BE2C (cell line): ENCODE measurements at regions not wholly inside any gene's neighbourhood (a gene's known extent, or its start where the extent isn't known, plus 50 kb on each side); places are given as distances from the start of the nearest gene placed in this dataset.
"Not testable (repeated sequence)": the region's sequence is repeated elsewhere in the genome, so short reads cannot be mapped to it uniquely, and the experiment has no call there.

Source experiments
- DNase-seq: peaks from one replicate; pipeline ENCODE4 v3.0.0-alpha.2; 2020
- H3K27me3 ChIP-seq: fragments of 250-450 bp; sonication (Bioruptor Pico); 2 replicates; pipeline ENCODE4 v1.5.1; 2020; ENCODE audit warnings: mild to moderate bottlenecking
- H3K36me3 ChIP-seq: fragments of 250-450 bp; sonication (Bioruptor Pico); 2 replicates; pipeline ENCODE4 v1.5.1; 2020; ENCODE audit warnings: mild to moderate bottlenecking
- H3K4me1 ChIP-seq: fragments of 250-450 bp; sonication (Bioruptor Pico); 2 replicates; pipeline ENCODE4 v1.5.1; 2020
- H3K4me3 ChIP-seq: 2 replicates; pipeline ENCODE4 v1.5.1; 2011; ENCODE audit warnings: low read depth, low read length
- H3K9me3 ChIP-seq: fragments of 250-450 bp; sonication (Bioruptor Pico); 2 replicates; pipeline ENCODE4 v1.5.1; 2020

DNA sequence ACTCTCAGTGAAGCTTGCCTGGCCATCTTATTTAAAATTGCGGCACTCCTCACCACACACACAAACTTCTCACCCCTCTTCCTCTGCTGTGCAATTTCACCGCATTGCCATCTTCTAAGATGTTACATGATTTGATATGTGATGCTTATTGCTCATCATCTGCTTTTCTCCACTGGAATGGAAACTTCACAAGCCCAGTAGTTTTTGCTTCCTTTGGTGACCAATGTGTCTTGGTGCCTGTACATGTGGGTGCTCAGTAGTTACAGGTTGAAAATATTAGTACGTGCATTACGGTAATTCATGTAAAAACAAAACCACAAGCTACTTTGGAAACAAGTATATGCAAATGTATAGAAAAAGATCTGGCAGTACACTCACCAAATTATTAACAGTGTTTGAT lies 99.2 kb downstream of the SPDYE17 start:
- not testable (repeated sequence) for H3K27me3 ChIP-seq, H3K36me3 ChIP-seq, H3K4me3 ChIP-seq, DNase-seq, H3K9me3 ChIP-seq, H3K4me1 ChIP-seq

DNA sequence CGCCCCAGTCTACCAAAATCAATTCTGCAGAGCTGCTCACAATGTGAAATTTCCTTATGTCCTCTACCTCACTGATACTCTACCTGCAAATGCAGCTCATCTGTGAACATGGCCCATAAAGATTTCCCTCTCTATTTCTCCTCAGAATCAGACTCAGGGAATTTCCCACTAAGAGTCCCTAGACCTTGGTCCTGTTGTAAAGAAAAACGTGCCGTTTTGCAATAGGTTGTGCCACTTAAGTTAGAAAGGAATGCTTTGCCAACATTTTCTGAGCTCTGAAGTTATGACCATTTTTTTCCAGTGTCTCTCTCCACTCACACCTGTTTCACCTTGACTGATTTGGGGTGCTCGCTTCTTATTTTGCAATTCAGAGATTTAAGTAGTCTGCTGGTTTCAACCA lies 100.7 kb downstream of the SPDYE17 start:
- DNase-seq, H3K36me3 ChIP-seq, H3K4me3 ChIP-seq, H3K27me3 ChIP-seq, H3K4me1 ChIP-seq, H3K9me3 ChIP-seq: not testable (repeated sequence)

DNA sequence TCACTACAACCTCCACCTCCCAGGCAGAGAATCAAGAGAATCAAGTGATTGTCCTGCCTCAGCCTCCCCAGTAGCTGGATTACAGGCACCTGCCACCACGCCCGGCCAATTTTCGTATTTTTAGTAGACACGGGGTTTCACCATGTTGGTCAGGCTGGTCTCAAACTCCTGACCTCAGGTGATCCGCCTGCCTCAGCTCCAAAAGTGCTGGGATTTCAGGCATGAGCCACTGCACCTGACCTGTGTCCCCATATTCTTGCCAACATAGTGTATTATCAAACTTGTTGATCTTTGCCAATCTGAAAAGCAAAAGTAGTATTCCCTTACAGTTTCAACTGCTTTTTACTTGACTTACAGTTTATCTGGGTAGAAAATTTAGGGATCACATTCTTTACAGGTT lies 101.7 kb downstream of the SPDYE17 start:
- not testable (repeated sequence) for H3K27me3 ChIP-seq, H3K4me1 ChIP-seq, H3K9me3 ChIP-seq, DNase-seq, H3K4me3 ChIP-seq, H3K36me3 ChIP-seq

DNA sequence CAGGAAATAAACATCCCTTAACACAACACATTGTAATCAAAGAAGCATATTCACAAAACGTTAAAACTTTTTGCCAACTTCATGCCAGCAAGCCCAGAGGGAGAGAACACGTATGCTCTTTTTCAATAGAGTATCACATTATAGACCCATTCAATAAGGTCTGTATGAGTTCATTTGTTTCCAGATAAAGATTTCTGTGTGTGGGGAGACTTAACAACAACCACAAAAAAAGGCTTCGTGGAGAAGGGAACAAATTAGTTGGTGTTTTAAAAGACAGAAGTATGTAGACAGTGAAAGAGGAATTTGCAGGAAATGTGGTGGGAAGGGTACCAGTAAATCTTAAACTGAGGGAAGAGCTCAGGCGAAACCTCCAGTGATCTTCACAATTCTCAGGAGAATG lies 103.4 kb downstream of the SPDYE17 start:
- not testable (repeated sequence) for H3K9me3 ChIP-seq, H3K4me3 ChIP-seq, H3K4me1 ChIP-seq, DNase-seq, H3K27me3 ChIP-seq, H3K36me3 ChIP-seq

DNA sequence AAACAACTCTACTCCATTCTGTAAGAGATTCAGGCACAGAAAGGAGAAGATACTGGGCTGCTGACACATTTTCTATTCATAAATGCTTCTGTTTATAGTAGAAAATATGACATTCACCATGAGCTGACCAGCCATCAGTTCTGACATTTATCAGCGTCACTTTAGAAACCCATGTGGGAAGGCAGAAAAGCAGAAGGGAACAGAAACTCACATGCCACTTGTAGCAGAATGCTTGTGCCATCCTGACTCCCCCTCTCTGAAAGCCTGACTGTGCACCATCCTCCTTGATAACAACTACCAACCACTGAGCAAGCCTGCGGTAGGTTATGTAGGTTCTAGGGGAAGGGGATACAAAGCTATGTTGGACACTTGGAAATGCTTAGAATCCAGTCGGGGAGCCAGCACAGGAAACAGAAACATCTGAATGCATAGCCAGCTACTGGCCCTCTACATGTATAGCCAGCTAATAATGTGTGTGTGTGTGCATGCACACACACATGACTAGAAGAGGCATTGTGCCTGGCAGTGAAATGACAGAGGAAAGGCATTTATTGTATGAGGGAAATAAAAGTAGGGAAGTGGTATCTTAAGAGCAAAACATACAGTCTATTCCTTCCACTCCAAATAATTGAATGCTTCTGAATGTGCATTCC lies 104.3 kb downstream of the SPDYE17 start:
- not testable (repeated sequence) for DNase-seq, H3K4me1 ChIP-seq, H3K27me3 ChIP-seq, H3K36me3 ChIP-seq, H3K9me3 ChIP-seq, H3K4me3 ChIP-seq

DNA sequence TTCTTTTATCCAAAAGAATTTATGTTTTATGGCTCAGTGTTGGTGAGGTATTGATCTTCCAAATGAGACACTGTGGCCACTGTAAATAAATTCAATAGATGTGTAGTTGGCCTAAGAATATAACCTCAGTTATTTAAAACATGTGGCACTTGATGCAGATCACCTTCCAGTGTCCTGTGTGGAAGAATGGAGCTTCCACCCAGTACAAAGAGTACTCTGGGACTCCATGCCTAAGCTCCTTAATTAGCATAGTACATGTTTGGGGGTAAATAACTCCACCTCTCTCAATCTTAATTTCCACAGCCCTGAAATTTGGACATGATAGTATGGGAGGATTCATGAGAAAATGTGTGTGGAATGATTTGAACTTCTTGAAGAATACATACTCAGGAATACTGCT lies 105.7 kb downstream of the SPDYE17 start:
- H3K4me3 ChIP-seq, H3K4me1 ChIP-seq, H3K36me3 ChIP-seq, DNase-seq, H3K27me3 ChIP-seq, H3K9me3 ChIP-seq: not testable (repeated sequence)

DNA sequence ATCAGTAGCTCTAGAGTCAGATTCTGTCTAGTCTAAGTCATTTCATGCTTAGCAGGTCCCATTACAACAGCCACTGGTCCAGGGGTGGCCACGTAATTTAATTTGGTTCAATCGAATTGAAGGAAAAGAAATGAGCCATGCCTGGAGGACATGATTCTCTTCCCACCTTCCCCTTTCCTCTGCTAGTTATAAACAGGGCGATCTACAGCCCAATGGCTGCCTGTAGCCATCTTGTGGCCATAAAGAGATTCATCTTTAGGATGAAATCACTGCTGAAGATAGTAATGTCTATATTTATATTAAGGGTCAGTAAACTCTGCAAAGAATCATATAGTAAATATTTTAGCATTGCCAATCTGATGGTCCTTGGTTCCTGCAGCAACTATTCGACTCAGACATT lies 107.4 kb downstream of the SPDYE17 start:
- H3K9me3 ChIP-seq, H3K27me3 ChIP-seq, DNase-seq, H3K4me3 ChIP-seq, H3K4me1 ChIP-seq, H3K36me3 ChIP-seq: not testable (repeated sequence)

DNA sequence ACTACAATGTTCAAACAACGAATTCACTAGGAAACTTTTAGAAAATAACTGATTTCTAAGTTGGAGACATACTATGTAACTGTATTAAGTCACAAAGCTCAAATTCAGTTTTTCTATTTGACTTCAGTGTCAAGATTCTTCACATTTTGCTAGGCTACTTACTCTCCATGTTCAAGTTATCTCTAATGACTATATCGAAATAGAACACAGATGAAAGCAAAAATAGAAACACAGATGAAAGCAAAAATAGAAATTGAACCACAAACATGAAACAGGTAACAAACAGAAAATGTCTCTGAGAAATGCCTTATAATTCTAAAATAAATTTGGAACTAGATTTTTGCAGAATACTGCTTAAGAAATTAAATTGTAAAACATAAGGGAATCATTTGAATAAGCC lies 113.5 kb downstream of the SPDYE17 start:
- not testable (repeated sequence) for H3K4me1 ChIP-seq, H3K9me3 ChIP-seq, H3K4me3 ChIP-seq, H3K36me3 ChIP-seq, H3K27me3 ChIP-seq, DNase-seq

DNA sequence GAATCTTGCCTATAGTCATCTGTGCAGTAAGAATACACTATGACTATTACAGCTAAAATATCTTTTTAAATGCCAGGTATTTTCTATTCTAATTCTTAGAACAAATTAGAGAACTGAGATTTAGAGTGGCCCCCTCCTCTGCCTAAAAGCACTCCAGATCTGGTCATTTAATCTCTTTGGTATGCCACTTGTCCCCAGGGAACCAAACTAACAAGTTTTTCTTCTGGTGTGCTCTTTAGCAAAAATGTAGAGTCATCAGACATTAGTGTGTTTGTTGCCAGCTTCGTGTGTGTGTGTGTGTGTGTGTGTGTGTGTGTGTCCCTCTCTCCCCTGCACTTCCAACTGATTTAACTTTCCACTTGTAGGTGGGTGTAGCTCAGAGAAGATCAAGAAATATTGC lies 117.8 kb downstream of the SPDYE17 start:
- DNase-seq, H3K4me3 ChIP-seq, H3K9me3 ChIP-seq, H3K27me3 ChIP-seq, H3K36me3 ChIP-seq, H3K4me1 ChIP-seq: not testable (repeated sequence)

DNA sequence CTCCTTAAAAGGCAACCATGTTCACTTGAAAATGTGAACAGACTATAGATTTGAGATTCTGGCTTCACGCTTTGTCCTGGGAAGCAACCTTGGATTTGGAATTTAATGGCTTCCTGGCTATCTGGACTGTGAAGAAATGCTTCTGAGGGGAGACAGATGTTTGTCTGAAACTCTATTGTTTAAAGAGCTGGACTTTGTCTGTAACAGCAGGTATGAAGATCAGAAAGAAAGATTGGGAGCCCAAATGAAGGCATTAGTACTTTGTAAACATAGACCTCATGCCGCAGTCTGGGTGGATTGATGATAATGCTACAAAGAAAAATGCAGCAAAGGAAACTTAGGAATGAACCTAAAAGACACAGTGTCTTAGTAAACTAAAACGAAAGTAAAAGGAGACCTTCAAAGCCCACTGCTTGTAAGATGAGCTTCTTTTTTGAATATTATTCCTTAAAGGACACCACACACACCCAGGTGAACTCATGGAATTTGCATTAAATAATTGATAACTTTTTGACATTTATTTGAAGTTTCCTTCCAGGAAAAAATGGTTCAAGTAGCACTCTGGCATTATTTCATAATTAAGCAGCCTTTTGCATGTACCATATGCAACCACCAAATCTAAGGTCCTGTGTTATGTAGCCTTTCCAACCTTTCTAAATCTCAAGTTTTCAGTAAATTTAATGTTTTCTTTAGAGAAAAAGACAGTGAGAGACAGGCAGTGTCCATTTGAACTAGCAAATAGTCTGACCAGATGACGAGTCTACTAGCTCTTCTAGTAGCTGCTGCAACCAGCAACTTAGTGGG lies 119.9 kb downstream of the SPDYE17 start:
- H3K9me3 ChIP-seq, H3K27me3 ChIP-seq, DNase-seq, H3K4me3 ChIP-seq, H3K4me1 ChIP-seq, H3K36me3 ChIP-seq: not testable (repeated sequence)

DNA sequence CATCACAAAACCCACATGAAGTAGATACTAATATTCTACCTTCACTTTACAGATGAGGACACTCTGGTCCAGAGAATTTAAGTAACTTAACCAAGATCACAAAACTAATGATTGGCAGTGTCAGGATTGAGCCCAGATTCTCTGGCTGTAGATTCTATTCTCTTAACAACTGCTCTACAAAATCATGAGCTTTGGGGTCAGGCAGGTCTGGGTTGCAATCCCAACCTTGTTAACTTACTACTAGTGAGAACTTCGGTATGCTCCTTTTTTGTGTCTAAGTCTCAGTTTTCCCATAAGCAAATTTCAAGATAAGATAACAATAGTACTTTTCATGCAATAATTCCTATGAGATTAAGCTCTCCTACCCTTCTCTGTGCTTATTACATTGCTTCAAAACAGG lies 127.5 kb downstream of the SPDYE17 start:
- H3K27me3 ChIP-seq, DNase-seq, H3K4me1 ChIP-seq: not testable (repeated sequence)

DNA sequence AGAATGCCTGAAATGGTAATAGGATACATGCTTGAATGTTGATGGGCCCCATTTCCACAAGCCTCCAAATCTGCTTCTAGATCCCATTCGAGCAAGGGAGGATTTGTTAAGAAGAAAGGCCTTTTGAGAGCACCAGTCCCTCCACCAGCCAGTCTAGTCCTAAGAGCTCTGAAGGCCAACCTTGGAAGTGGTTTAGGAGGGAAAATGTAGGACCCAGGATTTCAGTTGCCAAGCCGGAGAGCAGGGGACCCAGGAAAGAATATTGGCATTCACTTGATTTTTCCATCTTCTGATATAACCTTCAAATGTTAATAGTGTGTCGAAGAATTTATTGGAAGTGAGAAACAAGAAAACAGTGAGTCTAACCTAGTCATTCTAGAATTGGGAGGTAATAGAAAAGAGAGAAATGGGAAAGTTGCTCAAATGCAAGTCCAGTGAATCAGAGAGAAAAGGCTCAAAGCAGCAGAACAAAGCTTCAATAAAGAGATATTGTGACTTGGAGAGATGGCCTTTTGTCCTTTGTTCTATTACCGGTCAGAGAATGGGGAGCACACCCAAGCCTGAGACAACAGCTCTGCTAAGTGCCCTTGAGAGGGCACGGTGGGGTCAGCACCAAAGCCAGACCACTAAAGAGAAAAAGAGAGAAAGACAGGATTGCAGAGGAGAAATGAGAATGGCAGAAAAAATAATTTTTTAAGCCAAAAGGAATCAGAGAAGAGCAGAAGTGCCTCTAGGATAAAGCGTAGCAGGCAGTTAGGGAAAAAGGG lies 130.0 kb downstream of the SPDYE17 start:
- not testable (repeated sequence) for H3K36me3 ChIP-seq, H3K4me1 ChIP-seq, DNase-seq, H3K9me3 ChIP-seq, H3K4me3 ChIP-seq, H3K27me3 ChIP-seq

More for the DNA sequence above, 127.5 kb downstream of the SPDYE17 start:
- not testable (repeated sequence) for H3K4me3 ChIP-seq, H3K9me3 ChIP-seq, H3K36me3 ChIP-seq

DNA sequence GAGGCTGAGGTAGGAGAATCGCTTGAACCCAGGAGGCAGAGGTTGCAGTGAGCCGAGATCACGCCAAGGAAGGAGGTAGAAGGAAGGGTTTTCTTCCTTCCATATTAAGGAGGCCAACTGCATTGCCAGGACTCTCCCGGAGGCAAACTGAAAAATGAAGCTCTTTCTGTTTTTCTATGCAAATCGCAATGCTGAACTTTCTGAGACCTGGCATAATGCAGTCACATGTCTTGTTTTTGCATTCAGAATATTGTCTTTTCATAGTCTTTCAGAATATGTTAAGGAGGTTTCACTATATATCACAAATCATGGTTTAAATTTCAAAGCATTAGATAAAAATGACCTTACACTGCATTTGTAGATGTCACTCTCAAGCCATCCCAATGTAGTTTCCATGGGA lies 133.4 kb downstream of the SPDYE17 start:
- not testable (repeated sequence) for H3K27me3 ChIP-seq, H3K9me3 ChIP-seq, DNase-seq, H3K36me3 ChIP-seq, H3K4me3 ChIP-seq, H3K4me1 ChIP-seq

DNA sequence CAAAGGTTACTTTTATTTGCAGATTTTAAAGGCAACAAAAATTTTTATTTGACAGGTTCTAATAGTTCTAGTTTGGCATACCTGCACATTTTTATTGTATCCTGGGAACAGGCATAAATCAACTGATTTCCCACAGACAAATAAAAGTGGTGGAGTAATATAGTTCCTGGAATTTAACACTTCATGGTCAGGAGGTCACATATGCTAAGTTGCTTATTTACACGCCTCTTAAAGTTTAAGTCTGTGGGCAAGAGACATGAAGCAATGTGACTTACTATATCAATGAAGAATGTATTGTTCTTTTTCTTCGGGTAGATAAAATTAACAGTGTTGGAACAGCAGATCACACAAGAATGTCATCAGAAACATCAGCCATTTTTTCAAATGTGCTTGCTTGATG lies 135.2 kb downstream of the SPDYE17 start:
- H3K4me1 ChIP-seq, H3K4me3 ChIP-seq, H3K36me3 ChIP-seq, H3K9me3 ChIP-seq, H3K27me3 ChIP-seq, DNase-seq: not testable (repeated sequence)

DNA sequence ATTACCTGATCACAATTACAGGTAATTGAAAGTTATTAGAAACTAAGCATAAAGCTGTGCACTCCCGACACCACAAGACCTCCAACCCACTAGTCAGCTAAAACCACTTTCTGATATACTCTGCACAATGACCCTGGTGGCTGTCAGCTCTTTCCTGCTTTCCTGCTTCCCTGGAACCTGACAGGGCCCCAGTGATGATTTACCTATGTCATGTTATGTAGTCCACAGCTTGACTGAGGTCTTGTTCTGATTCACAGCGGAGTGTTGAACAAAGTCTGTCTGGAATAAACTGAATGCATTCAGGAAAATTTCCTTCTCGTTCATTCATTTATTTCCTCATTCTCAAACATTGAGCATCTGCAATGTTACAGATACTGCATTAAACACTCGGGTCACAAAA lies 136.5 kb downstream of the SPDYE17 start:
- H3K4me1 ChIP-seq, H3K36me3 ChIP-seq, DNase-seq, H3K9me3 ChIP-seq, H3K4me3 ChIP-seq, H3K27me3 ChIP-seq: not testable (repeated sequence)

DNA sequence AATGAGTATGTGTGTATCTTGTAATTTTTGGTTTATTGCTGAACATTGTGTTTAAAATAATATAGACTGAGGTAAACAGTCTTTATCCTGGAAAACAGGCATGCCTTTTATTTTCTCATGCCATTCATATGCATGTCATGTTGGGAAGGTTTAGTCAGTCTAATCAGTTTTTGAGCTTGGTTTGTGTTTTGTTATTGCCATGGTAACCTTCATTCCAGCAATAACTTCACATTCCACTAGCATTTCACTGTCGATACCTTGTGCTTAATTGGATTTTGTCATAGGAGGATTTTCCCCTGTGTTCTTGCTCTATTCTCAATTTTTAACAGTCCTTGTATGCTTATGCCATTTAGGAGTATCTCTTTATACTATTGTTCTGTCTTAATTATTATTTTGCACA lies 140.4 kb downstream of the SPDYE17 start:
- not testable (repeated sequence) for H3K4me3 ChIP-seq, H3K4me1 ChIP-seq, H3K9me3 ChIP-seq, H3K27me3 ChIP-seq, H3K36me3 ChIP-seq, DNase-seq
